ENCODE measurements at regions not wholly inside any gene's neighbourhood (a gene's known extent, or its start where the extent isn't known, plus 50 kb on each side); places are given as distances from the start of the nearest gene placed in this dataset.

DNA sequence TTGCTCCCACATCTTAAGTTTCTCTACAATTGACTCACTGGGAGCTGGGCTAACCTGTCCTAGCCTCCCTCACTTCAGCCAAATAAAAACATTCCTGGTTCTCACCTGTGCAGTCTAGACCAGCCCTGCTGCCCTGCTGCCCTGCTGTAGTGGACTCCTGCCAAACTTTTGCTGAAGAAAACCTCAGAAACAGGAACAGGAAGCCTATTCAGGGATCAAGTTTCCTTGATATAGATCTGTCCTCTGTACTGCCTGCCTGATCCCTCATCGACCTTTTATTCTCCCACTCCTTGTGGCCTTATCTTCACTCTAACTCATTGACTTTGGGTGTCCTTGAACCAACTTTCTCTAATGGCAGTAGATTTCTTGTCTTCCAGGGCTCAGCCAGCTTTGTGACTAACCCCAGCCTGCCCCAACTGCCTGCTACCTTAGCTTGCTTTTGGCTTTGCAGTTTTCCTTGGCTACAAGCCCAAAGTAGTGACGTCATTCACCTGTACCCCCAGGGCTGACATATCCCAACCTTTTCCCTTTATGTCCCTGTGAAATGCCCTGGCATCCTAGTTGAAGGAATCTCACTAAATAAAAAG, 234.8 kb downstream of the DUSP6 start:
- H3K4me3 ChIP-seq (ENCODE audit: insufficient read depth, low read depth, low read length) = no peak overlapping the region
- H3K27ac ChIP-seq (ENCODE audit: insufficient read depth, low read depth, low read length, poor library complexity, severe bottlenecking) = no peak overlapping the region
- 67 to 81% methylated on average over 2 of the region's 2 CpGs for WGBS, 2 experiments
- no peaks in the 10 kb centered on the region for H3K27me3 ChIP-seq (ENCODE audit: control insufficient read depth, insufficient read depth, low read length, poor library complexity, severe bottlenecking)
- no peaks in the 10 kb centered on the region for H3K4me1 ChIP-seq (ENCODE audit: control insufficient read depth, insufficient read depth, low read length)
- H3K9me3 ChIP-seq (ENCODE audit: control insufficient read depth, low read length) = no peaks in the 10 kb centered on the region
- H3K36me3 ChIP-seq (ENCODE audit: control insufficient read depth, insufficient read depth, low read length) = no peaks in the 10 kb centered on the region

DNA sequence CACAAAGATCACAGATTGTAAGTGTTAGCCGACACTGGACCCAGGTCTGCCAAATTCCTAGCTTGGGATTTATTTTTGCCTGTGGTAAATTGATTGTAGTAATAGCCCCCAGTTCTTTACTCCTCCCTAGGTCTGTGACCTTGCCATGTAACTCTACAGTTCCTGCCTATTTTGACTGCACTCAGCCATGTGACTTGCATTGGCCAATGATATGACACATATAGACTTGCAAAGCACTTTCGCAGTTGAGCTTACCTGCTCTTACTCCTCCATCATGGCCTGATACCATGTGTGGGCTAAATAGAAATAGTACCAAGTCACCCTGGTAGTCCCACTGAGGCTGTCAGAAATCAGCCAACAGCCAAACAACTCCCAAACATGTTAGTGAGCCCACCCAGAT, 240.3 kb downstream of the DUSP6 start:
- no peaks in the 10 kb centered on the region for H3K4me1 ChIP-seq (ENCODE audit: control insufficient read depth, insufficient read depth, low read length)
- no peak overlapping the region for H3K4me3 ChIP-seq (ENCODE audit: insufficient read depth, low read depth, low read length)
- 94 to 97% methylated on average over 2 of the region's 2 CpGs for whole genome bisulfite sequencing, 2 experiments
- no peaks in the 10 kb centered on the region for H3K9me3 ChIP-seq (ENCODE audit: control insufficient read depth, low read length)
- H3K27ac ChIP-seq (ENCODE audit: insufficient read depth, low read depth, low read length, poor library complexity, severe bottlenecking) = no peak overlapping the region
- H3K27me3 ChIP-seq (ENCODE audit: control insufficient read depth, insufficient read depth, low read length, poor library complexity, severe bottlenecking) = no peaks in the 10 kb centered on the region
- H3K36me3 ChIP-seq (ENCODE audit: control insufficient read depth, insufficient read depth, low read length) = no peaks in the 10 kb centered on the region

DNA sequence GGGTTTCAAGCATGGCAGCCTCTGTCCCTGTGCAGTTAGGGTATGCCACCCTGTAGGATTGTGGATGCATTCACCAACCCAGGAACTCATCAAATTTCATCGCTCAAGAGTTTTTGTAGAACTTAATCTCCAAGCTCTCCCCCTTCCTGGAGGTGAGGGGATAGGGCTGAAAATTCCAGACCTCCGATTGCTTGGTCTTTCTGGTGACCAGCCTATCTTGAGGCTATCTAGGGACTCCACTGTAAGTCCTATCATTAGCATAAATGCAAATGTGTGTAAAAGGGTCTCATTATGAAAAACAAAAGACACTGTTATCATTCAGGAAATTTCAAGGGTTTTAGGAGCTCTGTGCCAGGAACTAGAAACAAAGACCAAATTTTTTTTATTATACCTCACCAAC, 244.0 kb downstream of the DUSP6 start:
- Histone ChIP-seq H3K9me3 (ENCODE audit: control insufficient read depth, low read length) (no peaks in the 10 kb centered on the region), H3K4me3 (ENCODE audit: insufficient read depth, low read depth, low read length) (no peak overlapping the region), H3K4me1 (ENCODE audit: control insufficient read depth, insufficient read depth, low read length) (no peaks in the 10 kb centered on the region), H3K36me3 (ENCODE audit: control insufficient read depth, insufficient read depth, low read length) (no peaks in the 10 kb centered on the region), H3K27me3 (ENCODE audit: control insufficient read depth, insufficient read depth, low read length, poor library complexity, severe bottlenecking) (no peaks in the 10 kb centered on the region), H3K27ac (ENCODE audit: insufficient read depth, low read depth, low read length, poor library complexity, severe bottlenecking) (no peak overlapping the region)
- WGBS, 2 experiments = 98 to 100% methylated on average over 1 to 2 of the region's 2 CpGs

- Histone ChIP-seq H3K4me1 (ENCODE audit: control insufficient read depth, insufficient read depth, low read length) (no peaks in the 10 kb centered on the region), H3K9me3 (ENCODE audit: control insufficient read depth, low read length) (no peaks in the 10 kb centered on the region), H3K27ac (ENCODE audit: insufficient read depth, low read depth, low read length, poor library complexity, severe bottlenecking) (no peak overlapping the region), H3K36me3 (ENCODE audit: control insufficient read depth, insufficient read depth, low read length) (no peaks in the 10 kb centered on the region), H3K4me3 (ENCODE audit: insufficient read depth, low read depth, low read length) (no peak overlapping the region), H3K27me3 (ENCODE audit: control insufficient read depth, insufficient read depth, low read length, poor library complexity, severe bottlenecking) (no peaks in the 10 kb centered on the region)
- 96 to 97% methylated on average over 5 of the region's 5 CpGs for WGBS, 2 experiments
Measured at GRCh38 chr12:89106950-89107349, 245.4 kb downstream of the DUSP6 start.

GRCh38 chr12:89105243-89105642, 247.1 kb downstream of the DUSP6 start:
- H3K9me3 ChIP-seq (ENCODE audit: control insufficient read depth, low read length) = no peaks in the 10 kb centered on the region
- 91 to 95% methylated on average over 1 of the region's 1 CpG for WGBS, 2 experiments

DNA sequence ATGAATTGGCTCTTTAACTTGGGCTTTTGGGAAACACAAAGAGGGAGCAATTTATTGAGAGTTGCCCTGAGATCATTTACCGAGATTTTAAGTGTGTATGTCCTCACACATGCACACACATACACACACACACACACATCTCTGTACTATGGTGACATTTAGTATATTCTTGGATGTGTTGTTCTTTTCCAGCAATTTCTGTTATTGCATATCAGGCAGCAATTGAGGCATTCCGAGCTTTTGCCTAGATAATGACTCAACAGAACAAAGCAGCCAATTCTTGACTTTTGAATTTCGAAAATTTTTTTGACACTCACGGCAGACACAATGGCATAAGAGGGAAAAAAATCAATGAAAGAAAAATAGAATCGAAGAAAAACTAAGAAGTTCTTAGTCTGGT, 248.5 kb downstream of the DUSP6 start:
- WGBS, 2 experiments = 73 to 77% methylated on average over 5 of the region's 5 CpGs
- Histone ChIP-seq H3K4me1 (ENCODE audit: control insufficient read depth, insufficient read depth, low read length) (peaks cover 13% of the 10 kb centered on the region), H3K4me3 (ENCODE audit: insufficient read depth, low read depth, low read length) (no peak overlapping the region), H3K9me3 (ENCODE audit: control insufficient read depth, low read length) (no peaks in the 10 kb centered on the region), H3K27ac (ENCODE audit: insufficient read depth, low read depth, low read length, poor library complexity, severe bottlenecking) (no peak overlapping the region), H3K27me3 (ENCODE audit: control insufficient read depth, insufficient read depth, low read length, poor library complexity, severe bottlenecking) (no peaks in the 10 kb centered on the region), H3K36me3 (ENCODE audit: control insufficient read depth, insufficient read depth, low read length) (no peaks in the 10 kb centered on the region)

More at GRCh38 chr12:89105243-89105642, 247.1 kb downstream of the DUSP6 start:
- H3K27me3 ChIP-seq (ENCODE audit: control insufficient read depth, insufficient read depth, low read length, poor library complexity, severe bottlenecking) = no peaks in the 10 kb centered on the region
- no peak overlapping the region for H3K4me3 ChIP-seq (ENCODE audit: insufficient read depth, low read depth, low read length)
- no peak overlapping the region for H3K27ac ChIP-seq (ENCODE audit: insufficient read depth, low read depth, low read length, poor library complexity, severe bottlenecking)
- no peaks in the 10 kb centered on the region for H3K36me3 ChIP-seq (ENCODE audit: control insufficient read depth, insufficient read depth, low read length)
- H3K4me1 ChIP-seq (ENCODE audit: control insufficient read depth, insufficient read depth, low read length) = peaks cover 12% of the 10 kb centered on the region

DNA sequence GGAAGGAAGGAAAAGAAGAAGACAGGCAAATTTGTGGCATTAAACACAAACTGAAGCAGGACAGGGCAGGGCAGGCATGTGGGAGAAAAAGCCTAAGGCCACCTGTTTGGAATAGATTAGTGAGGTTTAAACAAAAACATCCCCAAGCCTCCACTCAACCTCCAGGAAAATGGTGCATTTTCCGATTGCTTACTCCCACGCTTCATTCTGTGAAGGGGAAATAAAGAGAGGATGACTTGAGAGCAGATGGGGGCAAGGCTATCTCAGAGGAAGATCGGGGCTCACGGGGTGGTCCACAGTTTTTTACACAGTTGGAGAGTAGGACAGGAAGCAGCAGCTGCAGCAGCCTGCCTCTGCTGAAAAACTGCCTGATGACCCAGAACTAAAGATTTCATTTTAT, 250.9 kb downstream of the DUSP6 start:
- 70 to 73% methylated on average over 4 of the region's 4 CpGs for WGBS, 2 experiments
- H3K4me1 ChIP-seq (ENCODE audit: control insufficient read depth, insufficient read depth, low read length) = peaks cover 21% of the 10 kb centered on the region

DNA sequence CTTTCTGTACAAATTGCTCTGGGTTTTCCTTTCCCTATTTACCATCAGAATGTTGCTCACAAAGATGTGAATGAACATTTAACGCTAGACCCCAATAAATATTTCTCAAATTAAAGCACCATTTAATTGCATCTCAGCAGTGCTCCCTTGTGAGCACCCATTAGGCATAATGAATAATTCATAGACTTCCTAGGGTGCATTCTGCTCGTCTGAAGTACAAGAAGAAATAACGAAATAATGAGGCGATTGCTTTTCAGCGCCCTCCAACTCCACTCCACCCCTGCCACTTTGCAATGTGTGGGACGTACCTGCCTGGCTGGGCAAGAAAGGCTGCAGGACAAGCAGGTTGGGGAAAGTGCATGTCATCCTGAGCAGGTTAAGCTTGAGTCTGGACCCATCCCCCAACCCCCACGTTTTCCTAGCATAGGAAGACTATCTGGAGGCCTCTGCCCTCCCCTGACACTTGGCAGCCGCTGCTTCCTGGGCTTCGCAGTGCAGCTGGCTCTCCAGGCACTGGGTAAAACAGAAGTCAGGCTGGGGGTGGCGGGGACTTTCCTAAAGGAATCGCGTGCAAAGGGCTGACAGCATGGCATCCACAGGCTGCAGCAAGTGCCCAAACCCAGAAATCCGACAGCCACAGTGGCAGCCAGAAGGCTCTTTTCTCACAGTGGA, 253.7 kb downstream of the DUSP6 start:
- Histone ChIP-seq H3K36me3 (ENCODE audit: control insufficient read depth, insufficient read depth, low read length) (no peaks in the 10 kb centered on the region), H3K9me3 (ENCODE audit: control insufficient read depth, low read length) (no peaks in the 10 kb centered on the region), H3K27ac (ENCODE audit: insufficient read depth, low read depth, low read length, poor library complexity, severe bottlenecking) (peak overlapping the region; percentile 2), H3K4me1 (ENCODE audit: control insufficient read depth, insufficient read depth, low read length) (peaks cover 21% of the 10 kb centered on the region), H3K27me3 (ENCODE audit: control insufficient read depth, insufficient read depth, low read length, poor library complexity, severe bottlenecking) (no peaks in the 10 kb centered on the region), H3K4me3 (ENCODE audit: insufficient read depth, low read depth, low read length) (peak overlapping the region; percentile 8)
- 20 to 21% methylated on average over 13 of the region's 13 CpGs for WGBS, 2 experiments

More for the DNA sequence above, 250.9 kb downstream of the DUSP6 start:
- Histone ChIP-seq H3K4me3 (ENCODE audit: insufficient read depth, low read depth, low read length) (no peak overlapping the region), H3K9me3 (ENCODE audit: control insufficient read depth, low read length) (no peaks in the 10 kb centered on the region), H3K27me3 (ENCODE audit: control insufficient read depth, insufficient read depth, low read length, poor library complexity, severe bottlenecking) (no peaks in the 10 kb centered on the region), H3K36me3 (ENCODE audit: control insufficient read depth, insufficient read depth, low read length) (no peaks in the 10 kb centered on the region), H3K27ac (ENCODE audit: insufficient read depth, low read depth, low read length, poor library complexity, severe bottlenecking) (no peak overlapping the region)

GRCh38 chr12:89092297-89092696, 260.0 kb downstream of the DUSP6 start:
- Histone ChIP-seq H3K36me3 (ENCODE audit: control insufficient read depth, insufficient read depth, low read length) (no peaks in the 10 kb centered on the region), H3K4me3 (ENCODE audit: insufficient read depth, low read depth, low read length) (no peak overlapping the region), H3K9me3 (ENCODE audit: control insufficient read depth, low read length) (peaks cover 2% of the 10 kb centered on the region), H3K27me3 (ENCODE audit: control insufficient read depth, insufficient read depth, low read length, poor library complexity, severe bottlenecking) (no peaks in the 10 kb centered on the region), H3K4me1 (ENCODE audit: control insufficient read depth, insufficient read depth, low read length) (peaks cover 2% of the 10 kb centered on the region), H3K27ac (ENCODE audit: insufficient read depth, low read depth, low read length, poor library complexity, severe bottlenecking) (no peak overlapping the region)
- WGBS, 2 experiments = 90 to 97% methylated on average over 2 of the region's 2 CpGs

DNA sequence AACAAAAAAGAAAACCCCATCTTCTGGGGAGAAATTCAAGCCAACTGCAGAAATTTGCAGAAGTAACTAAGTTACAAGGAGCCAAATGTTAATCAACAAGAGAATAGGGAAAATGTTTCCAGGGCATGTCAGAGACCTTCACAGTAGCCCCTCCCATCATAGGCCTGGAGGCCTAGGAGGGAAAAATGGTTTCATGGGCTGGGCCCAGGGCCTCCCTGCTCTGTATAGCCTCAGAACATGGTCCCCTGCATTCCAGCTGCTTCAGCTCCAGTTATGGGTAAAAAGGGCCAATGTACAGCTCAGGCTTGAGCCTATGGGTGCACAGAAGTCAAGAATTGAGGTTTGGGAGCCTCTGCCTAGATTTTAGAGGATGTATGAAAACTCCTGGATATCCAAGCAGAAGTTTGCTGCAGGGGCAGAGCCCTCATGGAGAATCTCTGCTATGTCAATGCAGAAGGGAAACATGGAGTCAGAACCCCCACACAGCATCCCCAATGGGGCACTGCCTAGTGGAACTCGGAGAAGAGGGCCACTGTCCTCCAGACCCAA, 260.9 kb downstream of the DUSP6 start:
- no peak overlapping the region for H3K4me3 ChIP-seq (ENCODE audit: insufficient read depth, low read depth, low read length)
- no peaks in the 10 kb centered on the region for H3K27me3 ChIP-seq (ENCODE audit: control insufficient read depth, insufficient read depth, low read length, poor library complexity, severe bottlenecking)
- 89 to 96% methylated on average over 1 of the region's 1 CpG for WGBS, 2 experiments
- H3K9me3 ChIP-seq (ENCODE audit: control insufficient read depth, low read length) = peaks cover 2% of the 10 kb centered on the region
- peaks cover 2% of the 10 kb centered on the region for H3K4me1 ChIP-seq (ENCODE audit: control insufficient read depth, insufficient read depth, low read length)
- no peak overlapping the region for H3K27ac ChIP-seq (ENCODE audit: insufficient read depth, low read depth, low read length, poor library complexity, severe bottlenecking)
- H3K36me3 ChIP-seq (ENCODE audit: control insufficient read depth, insufficient read depth, low read length) = no peaks in the 10 kb centered on the region
